ENCODE measurements at regions not wholly inside any gene's neighbourhood (a gene's known extent, or its start where the extent isn't known, plus 50 kb on each side); places are given as distances from the start of the nearest gene placed in this dataset.

DNA sequence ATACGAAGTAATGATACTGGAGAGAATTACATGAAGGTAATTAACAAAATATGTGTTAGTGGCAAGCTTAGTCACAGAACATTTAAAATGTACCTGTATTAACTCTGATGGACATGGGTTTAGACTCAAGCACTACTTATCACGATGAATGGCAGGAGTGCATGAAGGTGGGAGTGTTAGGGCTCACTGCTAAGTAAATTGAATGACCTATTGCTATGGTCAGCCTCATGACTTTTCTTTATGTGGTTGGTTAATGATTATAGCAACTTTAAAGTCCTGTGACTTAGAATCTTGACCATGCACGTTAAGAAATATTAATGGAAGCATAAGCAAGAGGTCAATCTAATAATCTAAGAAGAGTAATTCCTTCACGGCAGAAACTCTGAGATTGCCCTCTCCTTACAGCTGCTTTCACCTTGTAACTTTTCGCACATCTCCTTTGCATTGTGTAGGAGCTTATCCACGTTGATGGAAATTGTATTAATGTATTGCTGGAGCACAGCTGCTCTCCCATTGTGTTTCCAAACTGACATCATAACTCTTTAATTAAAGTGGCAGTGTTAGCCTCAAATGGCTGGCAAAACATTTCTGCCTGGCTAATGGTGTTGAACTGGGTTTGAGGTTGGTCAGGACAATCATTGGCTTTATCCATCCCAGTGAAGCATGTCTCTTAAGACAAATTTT is 114.5 kb downstream of the RXFP2 start:
- WGBS, result 97% methylated on average over 6 of the region's 6 CpGs
- no peak for DNase-seq (ENCODE audit: low read depth in 6 of 9, low spot score in 9 of 9)
- H3K27me3 ChIP-seq (ENCODE audit: control insufficient read depth in 2 of 2, insufficient read depth in 1 of 2, low read length in 1 of 2), result no peaks in the 10 kb centered on the region

DNA sequence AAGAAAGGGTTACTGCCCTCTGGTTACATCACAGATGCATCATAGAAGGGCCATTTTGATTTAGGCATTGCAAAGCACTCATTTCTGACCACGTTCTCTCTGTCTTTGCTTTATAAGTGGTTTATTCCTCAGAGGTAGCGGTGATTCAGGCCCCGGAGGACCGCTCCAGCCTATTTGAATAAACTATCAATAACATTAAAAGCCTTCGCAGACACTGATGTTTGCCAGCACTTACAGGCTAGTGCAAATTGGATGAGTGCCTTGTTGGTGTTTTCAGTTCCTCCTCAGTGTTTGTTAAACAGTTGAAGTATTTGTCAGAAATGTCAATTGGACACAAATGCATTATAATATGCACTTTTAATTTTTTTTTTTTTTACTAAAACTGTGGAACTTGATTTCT is 120.2 kb downstream of the RXFP2 start:
- H3K9me3 ChIP-seq (ENCODE audit: control insufficient read depth in 2 of 2, insufficient read depth in 1 of 2, low read length in 1 of 2), result no peaks in the 10 kb centered on the region
- WGBS, result 88% methylated on average over 5 of the region's 5 CpGs
- no peaks in the 10 kb centered on the region for H3K36me3 ChIP-seq (ENCODE audit: control insufficient read depth in 2 of 2, insufficient read depth in 2 of 2, low read length in 1 of 2)
- H3K4me3 ChIP-seq (ENCODE audit: low read length in 2 of 2), result no peak overlapping the region
- no peaks in the 10 kb centered on the region for H3K27me3 ChIP-seq (ENCODE audit: control insufficient read depth in 2 of 2, insufficient read depth in 1 of 2, low read length in 1 of 2)
- no peak for DNase-seq (ENCODE audit: low read depth in 6 of 9, low spot score in 9 of 9)
- no peaks in the 10 kb centered on the region for H3K4me1 ChIP-seq (ENCODE audit: control insufficient read depth in 2 of 2, insufficient read depth in 2 of 2, low read length in 2 of 2)
- H3K27ac ChIP-seq (ENCODE audit: low read depth in 1 of 2, low read length in 1 of 2), result no peak overlapping the region

More for the DNA sequence above, 114.5 kb downstream of the RXFP2 start:
- Histone ChIP-seq H3K27ac (ENCODE audit: low read depth in 1 of 2, low read length in 1 of 2) (no peak overlapping the region), H3K36me3 (ENCODE audit: control insufficient read depth in 2 of 2, insufficient read depth in 2 of 2, low read length in 1 of 2) (no peaks in the 10 kb centered on the region), H3K4me3 (ENCODE audit: low read length in 2 of 2) (no peak overlapping the region), H3K4me1 (ENCODE audit: control insufficient read depth in 2 of 2, insufficient read depth in 2 of 2, low read length in 2 of 2) (no peaks in the 10 kb centered on the region), H3K9me3 (ENCODE audit: control insufficient read depth in 2 of 2, insufficient read depth in 1 of 2, low read length in 1 of 2) (no peaks in the 10 kb centered on the region)

DNA sequence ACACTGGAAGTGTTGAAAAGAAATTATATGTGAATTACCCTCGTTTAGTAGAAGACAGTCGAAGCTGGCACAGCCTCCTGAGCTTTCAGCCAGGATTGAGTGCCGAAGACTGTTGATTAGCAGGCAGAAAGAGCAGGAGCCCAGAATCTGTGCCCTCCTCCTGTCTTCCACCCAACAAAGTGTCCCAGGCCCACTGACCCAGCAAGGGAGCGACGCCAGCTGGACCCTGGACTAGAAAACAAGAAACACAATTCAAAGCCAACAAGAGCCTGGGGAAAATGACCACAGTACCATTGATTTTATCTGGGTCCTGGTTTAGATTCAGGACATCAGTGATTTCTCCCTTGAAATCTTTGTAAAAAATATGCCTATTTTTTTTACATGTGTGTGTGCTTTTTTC is 120.7 kb downstream of the RXFP2 start:
- WGBS, result 95% methylated on average over 5 of the region's 5 CpGs
- Histone ChIP-seq H3K27me3 (ENCODE audit: control insufficient read depth in 2 of 2, insufficient read depth in 1 of 2, low read length in 1 of 2) (no peaks in the 10 kb centered on the region), H3K4me1 (ENCODE audit: control insufficient read depth in 2 of 2, insufficient read depth in 2 of 2, low read length in 2 of 2) (no peaks in the 10 kb centered on the region), H3K9me3 (ENCODE audit: control insufficient read depth in 2 of 2, insufficient read depth in 1 of 2, low read length in 1 of 2) (no peaks in the 10 kb centered on the region), H3K36me3 (ENCODE audit: control insufficient read depth in 2 of 2, insufficient read depth in 2 of 2, low read length in 1 of 2) (no peaks in the 10 kb centered on the region), H3K4me3 (ENCODE audit: low read length in 2 of 2) (no peak overlapping the region), H3K27ac (ENCODE audit: low read depth in 1 of 2, low read length in 1 of 2) (no peak overlapping the region)
- no peak for DNase-seq (ENCODE audit: low read depth in 6 of 9, low spot score in 9 of 9)

DNA sequence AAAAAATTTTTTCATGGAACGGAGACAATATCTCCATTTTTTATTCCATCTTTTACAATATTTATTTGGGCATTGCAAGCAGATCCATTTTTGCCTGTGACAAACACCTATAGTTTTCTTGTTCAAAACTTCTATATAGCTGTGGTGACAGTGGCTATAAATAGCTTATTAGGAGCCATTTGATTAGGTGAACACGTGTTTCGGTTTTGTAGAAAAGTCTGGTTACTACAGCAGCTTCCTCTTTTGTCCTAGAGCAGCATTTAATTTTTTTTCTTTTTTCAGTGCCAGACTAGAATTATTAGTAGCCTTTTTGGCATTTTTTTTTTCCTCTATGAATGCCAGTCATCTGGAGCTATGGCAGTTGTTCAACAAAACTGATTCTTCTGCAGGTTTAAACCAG is 123.5 kb downstream of the RXFP2 start:
- Histone ChIP-seq H3K9me3 (ENCODE audit: control insufficient read depth in 2 of 2, insufficient read depth in 1 of 2, low read length in 1 of 2) (no peaks in the 10 kb centered on the region), H3K27ac (ENCODE audit: low read depth in 1 of 2, low read length in 1 of 2) (no peak overlapping the region), H3K4me1 (ENCODE audit: control insufficient read depth in 2 of 2, insufficient read depth in 2 of 2, low read length in 2 of 2) (no peaks in the 10 kb centered on the region), H3K27me3 (ENCODE audit: control insufficient read depth in 2 of 2, insufficient read depth in 1 of 2, low read length in 1 of 2) (no peaks in the 10 kb centered on the region), H3K4me3 (ENCODE audit: low read length in 2 of 2) (no peak overlapping the region), H3K36me3 (ENCODE audit: control insufficient read depth in 2 of 2, insufficient read depth in 2 of 2, low read length in 1 of 2) (no peaks in the 10 kb centered on the region)
- WGBS, result 49% methylated on average over 3 of the region's 3 CpGs
- DNase-seq (ENCODE audit: low read depth in 6 of 9, low spot score in 9 of 9), result no peak

DNA sequence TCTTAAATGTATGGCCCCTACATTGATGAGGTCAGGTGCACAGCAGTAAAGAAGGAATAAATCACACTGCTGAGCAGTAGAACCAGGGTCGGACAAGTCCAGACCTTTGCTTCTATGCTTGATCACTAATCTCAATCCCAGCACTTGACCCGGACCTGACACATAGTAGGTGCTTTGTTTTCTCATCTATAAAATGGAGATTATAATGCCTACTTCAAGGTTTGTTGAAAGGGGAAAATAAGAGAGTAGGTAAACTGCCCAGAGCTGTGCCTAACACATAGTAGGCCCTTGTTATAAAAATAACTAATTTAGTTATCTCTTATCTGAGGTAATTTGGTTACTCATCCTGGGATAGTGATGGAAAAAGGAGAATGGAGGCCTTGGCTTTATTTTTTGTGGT is 125.0 kb downstream of the RXFP2 start:
- H3K27ac ChIP-seq (ENCODE audit: low read depth in 1 of 2, low read length in 1 of 2), result no peak overlapping the region
- H3K9me3 ChIP-seq (ENCODE audit: control insufficient read depth in 2 of 2, insufficient read depth in 1 of 2, low read length in 1 of 2), result no peaks in the 10 kb centered on the region
- H3K4me1 ChIP-seq (ENCODE audit: control insufficient read depth in 2 of 2, insufficient read depth in 2 of 2, low read length in 2 of 2), result no peaks in the 10 kb centered on the region
- no peaks in the 10 kb centered on the region for H3K36me3 ChIP-seq (ENCODE audit: control insufficient read depth in 2 of 2, insufficient read depth in 2 of 2, low read length in 1 of 2)
- DNase-seq (ENCODE audit: low read depth in 6 of 9, low spot score in 9 of 9), result no peak
- H3K27me3 ChIP-seq (ENCODE audit: control insufficient read depth in 2 of 2, insufficient read depth in 1 of 2, low read length in 1 of 2), result no peaks in the 10 kb centered on the region
- H3K4me3 ChIP-seq (ENCODE audit: low read length in 2 of 2), result no peak overlapping the region
- 98% methylated on average over 2 of the region's 2 CpGs for WGBS

DNA sequence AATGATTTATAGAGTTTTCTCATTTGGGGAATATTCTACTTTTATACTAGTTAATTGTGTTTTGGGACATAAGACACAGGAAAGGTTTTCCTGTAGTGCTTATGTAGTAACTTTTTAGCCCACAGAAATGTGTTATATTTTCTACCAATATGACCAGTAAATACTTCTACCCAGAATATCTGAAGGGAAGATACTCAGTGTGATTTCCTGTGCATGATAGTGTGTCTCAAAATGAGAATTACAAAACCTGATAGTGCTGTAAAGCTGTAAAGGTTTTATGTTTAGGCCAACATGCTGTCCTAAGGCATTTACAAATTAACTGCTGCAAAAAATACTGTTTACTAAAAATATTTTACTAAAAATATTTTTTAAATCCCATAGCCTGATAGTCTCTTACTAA is 126.8 kb downstream of the RXFP2 start:
- Histone ChIP-seq H3K9me3 (ENCODE audit: control insufficient read depth in 2 of 2, insufficient read depth in 1 of 2, low read length in 1 of 2) (no peaks in the 10 kb centered on the region), H3K27ac (ENCODE audit: low read depth in 1 of 2, low read length in 1 of 2) (no peak overlapping the region), H3K27me3 (ENCODE audit: control insufficient read depth in 2 of 2, insufficient read depth in 1 of 2, low read length in 1 of 2) (no peaks in the 10 kb centered on the region), H3K36me3 (ENCODE audit: control insufficient read depth in 2 of 2, insufficient read depth in 2 of 2, low read length in 1 of 2) (no peaks in the 10 kb centered on the region), H3K4me1 (ENCODE audit: control insufficient read depth in 2 of 2, insufficient read depth in 2 of 2, low read length in 2 of 2) (no peaks in the 10 kb centered on the region), H3K4me3 (ENCODE audit: low read length in 2 of 2) (no peak overlapping the region)
- DNase-seq (ENCODE audit: low read depth in 6 of 9, low spot score in 9 of 9), result no peak

DNA sequence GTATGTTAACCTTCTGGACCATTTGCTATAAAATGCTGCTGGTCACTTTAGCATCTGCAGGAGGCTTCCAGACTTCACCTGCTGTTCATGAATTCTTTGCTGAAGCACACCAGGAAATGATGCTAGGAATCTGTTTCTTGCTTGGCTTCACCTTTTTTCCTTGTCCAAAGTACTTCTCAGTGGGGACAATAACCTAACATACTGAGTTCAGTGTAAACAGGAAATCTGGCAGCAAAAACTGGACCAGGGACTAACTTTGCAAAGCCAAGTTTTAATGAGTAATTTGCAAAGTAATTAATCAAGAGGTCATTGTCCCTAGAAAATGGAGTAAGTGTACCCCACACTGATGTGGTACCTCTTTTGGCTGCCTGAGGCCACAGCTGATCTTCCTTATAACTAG is 128.4 kb downstream of the RXFP2 start:
- H3K36me3 ChIP-seq (ENCODE audit: control insufficient read depth in 2 of 2, insufficient read depth in 2 of 2, low read length in 1 of 2), result no peaks in the 10 kb centered on the region
- no peak overlapping the region for H3K4me3 ChIP-seq (ENCODE audit: low read length in 2 of 2)
- no peak for DNase-seq (ENCODE audit: low read depth in 6 of 9, low spot score in 9 of 9)
- no peaks in the 10 kb centered on the region for H3K4me1 ChIP-seq (ENCODE audit: control insufficient read depth in 2 of 2, insufficient read depth in 2 of 2, low read length in 2 of 2)
- no peak overlapping the region for H3K27ac ChIP-seq (ENCODE audit: low read depth in 1 of 2, low read length in 1 of 2)
- no peaks in the 10 kb centered on the region for H3K27me3 ChIP-seq (ENCODE audit: control insufficient read depth in 2 of 2, insufficient read depth in 1 of 2, low read length in 1 of 2)
- H3K9me3 ChIP-seq (ENCODE audit: control insufficient read depth in 2 of 2, insufficient read depth in 1 of 2, low read length in 1 of 2), result no peaks in the 10 kb centered on the region

DNA sequence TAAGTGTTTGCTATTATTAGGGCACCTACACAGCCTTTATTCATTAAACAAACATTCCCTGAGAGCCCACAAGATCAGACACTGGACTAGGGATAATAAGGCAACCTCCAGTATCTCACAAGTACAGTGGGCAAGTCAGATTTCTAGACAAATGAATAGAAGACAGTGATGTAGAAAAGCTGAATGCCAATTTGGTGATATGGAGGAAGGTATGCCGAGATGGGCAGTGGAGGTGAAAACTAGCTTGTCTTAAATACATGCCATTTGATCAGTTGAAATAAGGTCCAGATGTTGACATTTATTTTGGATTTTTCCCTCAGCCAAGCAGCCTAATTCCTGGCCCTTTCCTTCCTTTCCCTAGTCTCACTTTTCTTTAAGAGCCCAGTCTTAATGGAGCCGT is 130.3 kb downstream of the RXFP2 start:
- 97% methylated on average over 2 of the region's 2 CpGs for WGBS
- Histone ChIP-seq H3K9me3 (ENCODE audit: control insufficient read depth in 2 of 2, insufficient read depth in 1 of 2, low read length in 1 of 2) (no peaks in the 10 kb centered on the region), H3K36me3 (ENCODE audit: control insufficient read depth in 2 of 2, insufficient read depth in 2 of 2, low read length in 1 of 2) (no peaks in the 10 kb centered on the region), H3K4me3 (ENCODE audit: low read length in 2 of 2) (no peak overlapping the region), H3K4me1 (ENCODE audit: control insufficient read depth in 2 of 2, insufficient read depth in 2 of 2, low read length in 2 of 2) (no peaks in the 10 kb centered on the region), H3K27me3 (ENCODE audit: control insufficient read depth in 2 of 2, insufficient read depth in 1 of 2, low read length in 1 of 2) (no peaks in the 10 kb centered on the region), H3K27ac (ENCODE audit: low read depth in 1 of 2, low read length in 1 of 2) (no peak overlapping the region)
- DNase-seq (ENCODE audit: low read depth in 6 of 9, low spot score in 9 of 9), result no peak

DNA sequence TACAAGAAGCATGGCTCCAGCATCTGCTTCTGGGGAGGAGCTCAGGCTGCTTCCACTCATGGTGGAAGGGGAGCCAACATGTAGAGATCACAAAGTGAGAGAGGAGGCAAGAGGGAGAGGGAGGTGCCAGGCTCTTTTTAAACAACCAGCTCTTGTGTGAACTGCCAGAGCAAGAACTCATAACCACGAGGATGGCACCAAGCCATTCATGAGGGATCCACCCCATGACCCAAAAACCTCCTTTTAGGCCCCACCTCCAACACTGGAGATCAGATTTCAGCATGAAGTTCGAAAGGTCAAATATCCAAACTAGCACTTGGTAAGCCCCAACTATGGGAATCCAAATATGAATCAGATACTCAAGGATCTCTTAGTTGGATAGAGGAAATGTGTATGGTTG is 131.2 kb downstream of the RXFP2 start:
- DNase-seq (ENCODE audit: low read depth in 6 of 9, low spot score in 9 of 9), result no peak
- H3K27me3 ChIP-seq (ENCODE audit: control insufficient read depth in 2 of 2, insufficient read depth in 1 of 2, low read length in 1 of 2), result no peaks in the 10 kb centered on the region
- H3K36me3 ChIP-seq (ENCODE audit: control insufficient read depth in 2 of 2, insufficient read depth in 2 of 2, low read length in 1 of 2), result no peaks in the 10 kb centered on the region
- H3K9me3 ChIP-seq (ENCODE audit: control insufficient read depth in 2 of 2, insufficient read depth in 1 of 2, low read length in 1 of 2), result no peaks in the 10 kb centered on the region
- no peaks in the 10 kb centered on the region for H3K4me1 ChIP-seq (ENCODE audit: control insufficient read depth in 2 of 2, insufficient read depth in 2 of 2, low read length in 2 of 2)
- no peak overlapping the region for H3K27ac ChIP-seq (ENCODE audit: low read depth in 1 of 2, low read length in 1 of 2)
- no peak overlapping the region for H3K4me3 ChIP-seq (ENCODE audit: low read length in 2 of 2)
- 80% methylated on average over 2 of the region's 2 CpGs for WGBS

DNA sequence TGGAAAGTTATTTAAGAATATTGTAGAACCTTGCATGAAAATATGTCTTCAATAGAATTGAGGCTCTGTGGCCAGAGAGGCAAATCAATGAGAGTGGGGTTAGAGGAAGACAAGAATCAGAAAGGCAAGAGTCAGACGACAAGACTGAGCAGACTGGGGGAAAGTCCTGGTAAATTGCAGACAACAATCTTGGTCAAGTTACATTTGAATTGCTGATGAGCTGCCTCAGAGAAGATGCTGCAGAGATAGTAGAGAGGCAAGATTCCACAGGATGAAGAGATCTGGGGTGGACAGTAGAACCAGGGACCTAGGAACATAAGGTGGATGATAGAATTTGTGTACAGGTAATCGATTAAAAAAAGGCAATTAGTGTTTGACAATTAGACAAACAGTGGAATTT is 133.8 kb downstream of the RXFP2 start:
- H3K4me3 ChIP-seq (ENCODE audit: low read length in 2 of 2), result no peak overlapping the region
- no peak overlapping the region for H3K27ac ChIP-seq (ENCODE audit: low read depth in 1 of 2, low read length in 1 of 2)
- H3K36me3 ChIP-seq (ENCODE audit: control insufficient read depth in 2 of 2, insufficient read depth in 2 of 2, low read length in 1 of 2), result no peaks in the 10 kb centered on the region
- DNase-seq (ENCODE audit: low read depth in 6 of 9, low spot score in 9 of 9), result no peak
- no peaks in the 10 kb centered on the region for H3K9me3 ChIP-seq (ENCODE audit: control insufficient read depth in 2 of 2, insufficient read depth in 1 of 2, low read length in 1 of 2)
- no peaks in the 10 kb centered on the region for H3K4me1 ChIP-seq (ENCODE audit: control insufficient read depth in 2 of 2, insufficient read depth in 2 of 2, low read length in 2 of 2)
- 95% methylated on average over 2 of the region's 2 CpGs for WGBS
- H3K27me3 ChIP-seq (ENCODE audit: control insufficient read depth in 2 of 2, insufficient read depth in 1 of 2, low read length in 1 of 2), result no peaks in the 10 kb centered on the region
